CD4-positive, alpha-beta T cell (primary cell): ENCODE measurements at regions not wholly inside any gene's neighbourhood (a gene's known extent, or its start where the extent isn't known, plus 50 kb on each side); places are given as distances from the start of the nearest gene placed in this dataset.

Experiments
- ATAC-seq: fragments of 200-7000 bp; cut with Tn5 transposase; one replicate; pipeline ENCODE4 v1.10.0; 2022; ENCODE audit warnings: mild to moderate bottlenecking; ENCODE audit not compliant: poor library complexity
- CTCF ChIA-PET: fragments of 350-600 bp; sonication (Branson Sonifier 250); formaldehyde crosslinking; loops from one replicate; lab custom pipeline; 2021; ENCODE audit warnings: antibody characterized with exemption, inconsistent platforms; lab: Charles Lee
- POLR2A ChIA-PET: fragments of 350-600 bp; sonication (Branson Sonifier 250); formaldehyde crosslinking; loops from one replicate; lab custom pipeline; 2021; ENCODE audit warnings: antibody characterized with exemption, inconsistent platforms; lab: Charles Lee
- DNase-seq, 14 experiments: peaks; one replicate each; pipeline ENCODE4 v3.0.0-alpha.2; 2013 to 2020; ENCODE audit warnings: mixed read lengths in 2 of 14
- H3K27ac ChIP-seq, 2 donors: one replicate each; pipeline versions ENCODE4 v1.5.1 to v1.7.0; 2013; ENCODE audit warnings: low read length in 2 of 2, low read depth in 1 of 2, mild to moderate bottlenecking in 1 of 2
- H3K27me3 ChIP-seq, 2 experiments: 1 replicate in 1 of 2; 2 replicates in 1 of 2; pipeline versions ENCODE4 v1.6.1 to v1.7.0; 2013; ENCODE audit warnings: low read length in 2 of 2, control low read depth in 1 of 2, mild to moderate bottlenecking in 1 of 2, moderate library complexity in 1 of 2; ENCODE audit not compliant: insufficient read depth in 2 of 2, control insufficient read depth in 1 of 2
- H3K36me3 ChIP-seq: one replicate; pipeline ENCODE4 v1.6.1; 2013; ENCODE audit warnings: low read length, control low read depth; ENCODE audit not compliant: insufficient read depth
- H3K4me1 ChIP-seq: one replicate; pipeline ENCODE4 v1.6.1; 2013; ENCODE audit warnings: low read length, control low read depth; ENCODE audit not compliant: insufficient read depth
- H3K4me3 ChIP-seq: one replicate; pipeline ENCODE4 v1.5.1; 2013; ENCODE audit warnings: mild to moderate bottlenecking, low read length, moderate library complexity
- H3K9me3 ChIP-seq, 2 experiments: 1 replicate in 1 of 2; 2 replicates in 1 of 2; pipeline versions ENCODE4 v1.6.1 to v1.7.0; 2013; ENCODE audit warnings: low read length in 2 of 2, mild to moderate bottlenecking in 2 of 2, control low read depth in 1 of 2, moderate library complexity in 1 of 2; ENCODE audit not compliant: control insufficient read depth in 1 of 2, insufficient read depth in 1 of 2
- H3K27ac Mint-ChIP-seq: one replicate; pipeline ENCODE4 v1.8.0; 2020; ENCODE audit warnings: mixed read lengths
- H3K27me3 Mint-ChIP-seq: one replicate; pipeline ENCODE4 v1.8.0; 2021; ENCODE audit warnings: mixed read lengths
- H3K36me3 Mint-ChIP-seq: one replicate; pipeline ENCODE4 v1.8.0; 2021; ENCODE audit warnings: low read depth, mixed read lengths
- H3K4me1 Mint-ChIP-seq: one replicate; pipeline ENCODE4 v1.8.0; 2021; ENCODE audit warnings: low read depth, mixed read lengths
- H3K4me3 Mint-ChIP-seq: one replicate; pipeline ENCODE4 v1.8.0; 2020; ENCODE audit warnings: mild to moderate bottlenecking, mixed read lengths
- H3K9me3 Mint-ChIP-seq: one replicate; pipeline ENCODE4 v1.8.0; 2020; ENCODE audit warnings: mixed read lengths
- intact Hi-C, 2 experiments: fragments of 100-400 bp; cut with DNase I in 1 of 2; cut with micrococcal nuclease in 1 of 2; formaldehyde crosslinking; loops; one replicate each; pipeline versions ENCODE4 v1.15.1 to v1.9.0; 2023 to 2025; cut with DNase I, micrococcal nuclease
- TF ChIP-seq, protein P1 (sequence below): fragments of 200-600 bp; IDR thresholded peaks from one replicate; pipeline ENCODE4 v1.8.0; 2022; ENCODE audit warnings: antibody characterized with exemption, mild to moderate bottlenecking

- no peak overlapping the region for H3K4me3 Mint-ChIP-seq
- Histone ChIP-seq H3K36me3 (no peaks in the 10 kb centered on the region), H3K4me1 (no peaks in the 10 kb centered on the region), H3K4me3 (no peak overlapping the region), H3K27ac (no peak overlapping the region), H3K9me3 (no peaks in the 10 kb centered on the region), H3K27me3 (peaks cover 0 to 4% of the 10 kb centered on the region in 2 experiments)
- no peak for DNase-seq
- peaks cover 59% of the 10 kb centered on the region for H3K27me3 Mint-ChIP-seq
- ATAC-seq = no peak
- intact Hi-C loops = no loop called here
- CTCF ChIA-PET = interaction anchor here (0.6 kb wide), 1 partner anchor 179 kb away, joined by 3 read pairs; no protein-coding TSS in a partner anchor
- H3K27ac Mint-ChIP-seq = no peak overlapping the region
- TF ChIP-seq, protein P1, sequence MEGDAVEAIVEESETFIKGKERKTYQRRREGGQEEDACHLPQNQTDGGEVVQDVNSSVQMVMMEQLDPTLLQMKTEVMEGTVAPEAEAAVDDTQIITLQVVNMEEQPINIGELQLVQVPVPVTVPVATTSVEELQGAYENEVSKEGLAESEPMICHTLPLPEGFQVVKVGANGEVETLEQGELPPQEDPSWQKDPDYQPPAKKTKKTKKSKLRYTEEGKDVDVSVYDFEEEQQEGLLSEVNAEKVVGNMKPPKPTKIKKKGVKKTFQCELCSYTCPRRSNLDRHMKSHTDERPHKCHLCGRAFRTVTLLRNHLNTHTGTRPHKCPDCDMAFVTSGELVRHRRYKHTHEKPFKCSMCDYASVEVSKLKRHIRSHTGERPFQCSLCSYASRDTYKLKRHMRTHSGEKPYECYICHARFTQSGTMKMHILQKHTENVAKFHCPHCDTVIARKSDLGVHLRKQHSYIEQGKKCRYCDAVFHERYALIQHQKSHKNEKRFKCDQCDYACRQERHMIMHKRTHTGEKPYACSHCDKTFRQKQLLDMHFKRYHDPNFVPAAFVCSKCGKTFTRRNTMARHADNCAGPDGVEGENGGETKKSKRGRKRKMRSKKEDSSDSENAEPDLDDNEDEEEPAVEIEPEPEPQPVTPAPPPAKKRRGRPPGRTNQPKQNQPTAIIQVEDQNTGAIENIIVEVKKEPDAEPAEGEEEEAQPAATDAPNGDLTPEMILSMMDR = no peak
- no peaks in the 10 kb centered on the region for H3K36me3 Mint-ChIP-seq
- H3K9me3 Mint-ChIP-seq = peaks cover 4% of the 10 kb centered on the region
- no peaks in the 10 kb centered on the region for H3K4me1 Mint-ChIP-seq
- POLR2A ChIA-PET = no interaction called here
Observed at GRCh38 chr3:170719300-170719699, 133.4 kb upstream of the SLC7A14 start.

- no peaks in the 10 kb centered on the region for H3K9me3 ChIP-seq
- H3K4me1 Mint-ChIP-seq = no peaks in the 10 kb centered on the region
- H3K4me1 ChIP-seq = no peaks in the 10 kb centered on the region
- H3K36me3 ChIP-seq = no peaks in the 10 kb centered on the region
- no peak overlapping the region for H3K27ac Mint-ChIP-seq
- ATAC-seq (no peak), DNase-seq (no peak)
- H3K27me3 Mint-ChIP-seq = peaks cover 59% of the 10 kb centered on the region
- no peak overlapping the region for H3K27ac ChIP-seq
- peaks cover 0 to 4% of the 10 kb centered on the region in 2 experiments for H3K27me3 ChIP-seq
- intact Hi-C loops = no loop called here
- no peak overlapping the region for H3K4me3 ChIP-seq
- H3K36me3 Mint-ChIP-seq = no peaks in the 10 kb centered on the region
- H3K4me3 Mint-ChIP-seq = no peak overlapping the region
- TF ChIP-seq, protein P1 = no peak
- ChIA-PET CTCF (no interaction called here), POLR2A (no interaction called here)
- peaks cover 4% of the 10 kb centered on the region for H3K9me3 Mint-ChIP-seq
Observed at GRCh38 chr3:170718848-170719247, 133.0 kb upstream of the SLC7A14 start.

DNA sequence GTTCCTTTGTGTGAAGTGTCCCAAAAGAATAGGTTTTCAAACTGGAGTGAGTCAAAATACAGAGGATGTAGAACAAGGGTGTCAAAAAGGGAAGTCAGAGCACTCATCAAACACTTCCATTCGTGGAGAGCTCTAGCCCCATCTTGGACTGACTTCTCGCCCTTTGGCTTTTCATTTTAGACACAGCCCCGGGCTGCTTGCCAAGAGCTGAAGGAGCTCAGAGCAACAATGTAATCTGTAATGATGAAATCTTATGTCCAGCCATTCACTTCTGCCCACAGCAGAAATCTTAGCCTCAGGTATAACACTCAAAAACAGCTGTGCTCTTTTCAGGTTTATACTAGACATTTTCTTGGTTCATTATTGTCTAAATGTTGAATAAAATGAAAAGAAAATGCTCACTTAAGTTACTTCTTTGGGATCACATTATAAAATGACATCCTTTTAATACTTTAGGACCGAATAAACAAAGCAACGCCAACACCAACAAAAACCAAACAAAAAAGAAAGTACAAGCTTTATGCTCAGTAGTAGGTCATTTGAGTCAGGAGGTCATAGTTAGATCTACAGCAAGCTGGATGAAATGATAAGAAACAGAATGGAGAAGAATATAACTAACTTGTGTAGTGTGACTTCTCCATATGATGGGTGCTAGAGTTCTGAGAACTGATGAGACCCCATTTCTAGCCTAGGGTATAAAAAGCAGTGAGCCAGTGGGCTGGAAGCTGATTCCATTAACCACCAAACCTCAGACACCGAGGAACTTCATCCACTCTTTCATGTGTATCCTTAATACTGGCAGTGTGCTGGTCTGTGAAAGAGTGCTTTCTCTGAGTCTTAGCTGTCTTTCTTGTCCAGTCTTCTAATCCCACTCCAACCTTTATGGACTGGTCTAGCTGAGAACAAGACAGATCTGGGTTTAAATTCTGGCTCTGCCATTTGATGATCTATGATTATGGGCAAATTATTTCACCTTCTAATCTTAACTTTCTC lies 131.8 kb upstream of the SLC7A14 start:
- no peak for DNase-seq
- intact Hi-C loops = no loop called here
- no peak for ATAC-seq
- no peaks in the 10 kb centered on the region for H3K9me3 ChIP-seq
- H3K27ac ChIP-seq = no peak overlapping the region
- TF ChIP-seq, protein P1 = no peak
- Mint-ChIP-seq H3K36me3 (no peaks in the 10 kb centered on the region), H3K4me3 (no peak overlapping the region), H3K4me1 (no peaks in the 10 kb centered on the region), H3K27ac (no peak overlapping the region), H3K9me3 (peaks cover 4% of the 10 kb centered on the region), H3K27me3 (peaks cover 59% of the 10 kb centered on the region)
- H3K27me3 ChIP-seq = peaks cover 0 to 4% of the 10 kb centered on the region in 2 experiments
- H3K4me3 ChIP-seq = no peak overlapping the region
- ChIA-PET CTCF (no interaction called here), POLR2A (no interaction called here)
- no peaks in the 10 kb centered on the region for H3K4me1 ChIP-seq
- no peaks in the 10 kb centered on the region for H3K36me3 ChIP-seq
